IPS DF 4.7 (cell line): ENCODE measurements at regions not wholly inside any gene's neighbourhood (a gene's known extent, or its start where the extent isn't known, plus 50 kb on each side); places are given as distances from the start of the nearest gene placed in this dataset.

Experiments
- DNase-seq: peaks from one replicate; pipeline ENCODE4 v3.0.0-alpha.2; 2013; ENCODE audit warnings: low spot score; ENCODE audit errors: extremely low read depth

- DNase-seq = no peak
Observed at GRCh38 chr16:51624080-51624775, 473.2 kb upstream of the SALL1 start.

GRCh38 chr16:51621610-51622009 is 470.5 kb upstream of the SALL1 start:
- DNase-seq = no peak

GRCh38 chr16:51615141-51615540 is 464.1 kb upstream of the SALL1 start:
- no peak for DNase-seq

GRCh38 chr16:51607201-51607651 is 456.2 kb upstream of the SALL1 start:
- no peak for DNase-seq

- no peak for DNase-seq
Observed at GRCh38 chr16:51596247-51596646, 445.2 kb upstream of the SALL1 start.

- no peak for DNase-seq
Observed at GRCh38 chr16:51592535-51593300, 441.6 kb upstream of the SALL1 start.

GRCh38 chr16:51592001-51592501 is 441.0 kb upstream of the SALL1 start:
- DNase-seq = no peak

- no peak for DNase-seq
Observed at GRCh38 chr16:51591480-51591879, 440.4 kb upstream of the SALL1 start.

- no peak for DNase-seq
Observed at GRCh38 chr16:51579652-51580360, 428.7 kb upstream of the SALL1 start.

GRCh38 chr16:51577621-51578303 is 426.7 kb upstream of the SALL1 start:
- peak; percentile 19 for DNase-seq

GRCh38 chr16:51576498-51577195 is 425.6 kb upstream of the SALL1 start:
- no peak for DNase-seq

GRCh38 chr16:51573191-51573590 is 422.1 kb upstream of the SALL1 start:
- no peak for DNase-seq

- no peak for DNase-seq
Observed at GRCh38 chr16:51569203-51569931, 418.3 kb upstream of the SALL1 start.

- DNase-seq = no peak
Observed at GRCh38 chr16:51567911-51568310, 416.8 kb upstream of the SALL1 start.

GRCh38 chr16:51565184-51565583 is 414.1 kb upstream of the SALL1 start:
- DNase-seq = no peak

GRCh38 chr16:51562891-51563290 is 411.8 kb upstream of the SALL1 start:
- no peak for DNase-seq

GRCh38 chr16:51559901-51560300 is 408.8 kb upstream of the SALL1 start:
- no peak for DNase-seq

GRCh38 chr16:51557670-51558069 is 406.6 kb upstream of the SALL1 start:
- no peak for DNase-seq

- DNase-seq = no peak
Observed at GRCh38 chr16:51556694-51557340, 405.7 kb upstream of the SALL1 start.

GRCh38 chr16:51553910-51554309 is 402.8 kb upstream of the SALL1 start:
- no peak for DNase-seq
